Activated naive CD8-positive, alpha-beta T cell treated with anti-CD3 and anti-CD28 coated beads, Interleukin-2, amount 50 U/mL, for 24 hours (primary cell): ENCODE measurements at regions not wholly inside any gene's neighbourhood (a gene's known extent, or its start where the extent isn't known, plus 50 kb on each side); places are given as distances from the start of the nearest gene placed in this dataset.

Experiments used
- ATAC-seq: fragments of 150-1000 bp; cut with Tn5 transposase; one replicate; pipeline ENCODE4 v1.10.0; 2021
- DNase-seq: peaks from one replicate; pipeline ENCODE4 v3.0.0; 2021
- H3K27ac Mint-ChIP-seq: one replicate; pipeline ENCODE4 v1.8.0; 2021; ENCODE audit warnings: mild to moderate bottlenecking, mixed read lengths
- H3K27me3 Mint-ChIP-seq: one replicate; pipeline ENCODE4 v1.8.0; 2021; ENCODE audit warnings: mixed read lengths
- H3K36me3 Mint-ChIP-seq: one replicate; pipeline ENCODE4 v1.8.0; 2021; ENCODE audit warnings: low read depth, mixed read lengths
- H3K4me1 Mint-ChIP-seq: one replicate; pipeline ENCODE4 v1.8.0; 2021; ENCODE audit warnings: mixed read lengths
- H3K4me3 Mint-ChIP-seq: one replicate; pipeline ENCODE4 v1.8.0; 2021; ENCODE audit warnings: mild to moderate bottlenecking, moderate library complexity, mixed read lengths
- H3K9me3 Mint-ChIP-seq: one replicate; pipeline ENCODE4 v1.8.0; 2021; ENCODE audit warnings: mixed read lengths

DNA sequence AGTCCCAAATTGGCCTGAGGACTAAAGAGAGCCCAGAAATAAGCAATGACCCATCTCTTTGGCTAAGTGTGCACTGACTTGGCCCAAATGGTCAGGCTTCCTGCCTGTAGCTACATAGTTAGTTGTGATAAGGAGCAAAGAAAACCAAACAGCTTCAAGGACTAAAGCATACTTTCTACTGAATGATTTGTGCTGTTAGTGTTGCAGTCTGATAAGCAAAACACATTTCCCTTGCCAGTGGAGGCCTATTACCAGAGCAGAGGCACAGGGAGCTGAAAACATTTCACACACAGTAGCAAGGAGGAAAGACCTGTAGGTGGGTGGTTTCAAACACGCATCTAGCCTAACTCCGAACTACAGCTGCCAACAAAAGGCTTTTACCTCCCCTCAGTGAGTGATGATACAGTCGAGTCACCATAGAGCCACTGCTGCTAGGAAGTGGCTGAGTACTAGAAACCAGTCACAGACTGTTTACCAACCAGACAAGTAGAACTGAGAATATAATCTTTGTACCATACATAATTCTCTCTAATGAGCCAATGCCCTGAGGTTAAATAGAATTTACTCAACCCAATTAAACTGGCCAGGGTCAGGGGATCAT is 222.3 kb upstream of the THBS1 start:
- no peak overlapping the region for H3K27ac Mint-ChIP-seq
- no peaks in the 10 kb centered on the region for H3K36me3 Mint-ChIP-seq
- ATAC-seq (no peak), DNase-seq (no peak)
- no peaks in the 10 kb centered on the region for H3K4me1 Mint-ChIP-seq
- H3K4me3 Mint-ChIP-seq = no peak overlapping the region
- H3K27me3 Mint-ChIP-seq = peaks cover 2% of the 10 kb centered on the region
- H3K9me3 Mint-ChIP-seq = peaks cover 3% of the 10 kb centered on the region

DNA sequence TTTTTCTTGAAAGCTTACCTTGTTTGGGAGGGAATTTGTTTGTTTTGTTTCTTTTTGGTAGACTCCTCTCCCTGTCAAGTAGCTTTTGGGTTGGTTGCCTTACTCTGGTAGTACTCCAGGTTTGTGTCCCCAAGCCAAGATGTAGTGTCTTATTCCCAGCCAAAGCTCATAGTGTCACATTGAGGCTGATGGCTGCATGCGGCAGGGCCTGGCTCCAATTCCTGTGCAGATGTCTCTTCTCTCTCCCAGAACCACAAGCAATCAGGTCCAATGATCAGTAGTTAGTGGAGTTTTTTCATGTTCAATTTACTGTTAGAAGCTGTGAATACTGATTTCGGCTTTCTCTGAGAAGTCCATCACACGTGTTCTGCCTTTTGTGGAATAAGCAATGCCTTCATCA is 221.1 kb upstream of the THBS1 start:
- no peak for DNase-seq
- Mint-ChIP-seq H3K4me3 (no peak overlapping the region), H3K27ac (no peak overlapping the region), H3K9me3 (peaks cover 3% of the 10 kb centered on the region), H3K36me3 (no peaks in the 10 kb centered on the region), H3K4me1 (no peaks in the 10 kb centered on the region), H3K27me3 (peaks cover 2% of the 10 kb centered on the region)
- no peak for ATAC-seq

- ATAC-seq = no peak
- H3K27ac Mint-ChIP-seq = no peak overlapping the region
- H3K36me3 Mint-ChIP-seq = no peaks in the 10 kb centered on the region
- H3K27me3 Mint-ChIP-seq = peaks cover 2% of the 10 kb centered on the region
- H3K9me3 Mint-ChIP-seq = peaks cover 3% of the 10 kb centered on the region
- no peak for DNase-seq
- H3K4me3 Mint-ChIP-seq = no peak overlapping the region
- no peaks in the 10 kb centered on the region for H3K4me1 Mint-ChIP-seq
These were observed 220.4 kb upstream of the THBS1 start for GRCh38 chr15:39360452-39360851.

DNA sequence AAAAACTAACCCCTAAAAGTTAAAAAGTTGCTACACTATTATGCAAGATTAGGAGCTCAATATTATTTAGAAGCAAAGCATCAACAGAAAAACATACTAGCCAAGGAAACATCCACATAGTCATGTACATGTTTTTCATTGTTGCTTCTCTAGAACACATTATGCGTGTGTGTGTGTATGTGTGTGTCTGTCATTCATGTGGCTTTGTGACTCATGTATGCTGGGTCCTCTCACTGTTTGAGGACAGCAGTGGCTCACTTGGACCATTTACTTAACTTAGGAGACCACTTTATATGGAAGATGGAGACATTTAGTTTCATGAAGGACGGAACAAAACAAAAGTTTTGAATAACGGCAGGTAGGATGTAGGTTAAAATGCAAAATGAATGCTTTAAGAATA is 219.4 kb upstream of the THBS1 start:
- H3K4me1 Mint-ChIP-seq = no peaks in the 10 kb centered on the region
- DNase-seq (no peak), ATAC-seq (no peak)
- H3K9me3 Mint-ChIP-seq = peaks cover 3% of the 10 kb centered on the region
- H3K27me3 Mint-ChIP-seq = peaks cover 2% of the 10 kb centered on the region
- H3K27ac Mint-ChIP-seq = no peak overlapping the region
- H3K4me3 Mint-ChIP-seq = no peak overlapping the region
- no peaks in the 10 kb centered on the region for H3K36me3 Mint-ChIP-seq

- DNase-seq (no peak), ATAC-seq (no peak)
- no peak overlapping the region for H3K4me3 Mint-ChIP-seq
- H3K4me1 Mint-ChIP-seq = no peaks in the 10 kb centered on the region
- peaks cover 3% of the 10 kb centered on the region for H3K9me3 Mint-ChIP-seq
- H3K36me3 Mint-ChIP-seq = no peaks in the 10 kb centered on the region
- no peak overlapping the region for H3K27ac Mint-ChIP-seq
- H3K27me3 Mint-ChIP-seq = peaks cover 2% of the 10 kb centered on the region
These were observed 217.9 kb upstream of the THBS1 start for GRCh38 chr15:39362821-39363561.

GRCh38 chr15:39363761-39364586 is 216.9 kb upstream of the THBS1 start:
- Mint-ChIP-seq H3K36me3 (no peaks in the 10 kb centered on the region), H3K9me3 (peaks cover 7% of the 10 kb centered on the region), H3K4me3 (no peak overlapping the region), H3K27ac (no peak overlapping the region), H3K4me1 (no peaks in the 10 kb centered on the region), H3K27me3 (peaks cover 2% of the 10 kb centered on the region)
- ATAC-seq = no peak
- no peak for DNase-seq

GRCh38 chr15:39364721-39365120 is 216.2 kb upstream of the THBS1 start:
- Mint-ChIP-seq H3K36me3 (no peaks in the 10 kb centered on the region), H3K4me3 (no peak overlapping the region), H3K27me3 (peaks cover 2% of the 10 kb centered on the region), H3K9me3 (peaks cover 8% of the 10 kb centered on the region), H3K4me1 (no peaks in the 10 kb centered on the region), H3K27ac (no peak overlapping the region)
- no peak for ATAC-seq
- DNase-seq = no peak

GRCh38 chr15:39365161-39365560 is 215.7 kb upstream of the THBS1 start:
- H3K27ac Mint-ChIP-seq = no peak overlapping the region
- no peaks in the 10 kb centered on the region for H3K4me1 Mint-ChIP-seq
- H3K27me3 Mint-ChIP-seq = peaks cover 2% of the 10 kb centered on the region
- peaks cover 1% of the 10 kb centered on the region for H3K36me3 Mint-ChIP-seq
- no peak for ATAC-seq
- DNase-seq = no peak
- H3K9me3 Mint-ChIP-seq = peaks cover 8% of the 10 kb centered on the region
- H3K4me3 Mint-ChIP-seq = no peak overlapping the region

DNA sequence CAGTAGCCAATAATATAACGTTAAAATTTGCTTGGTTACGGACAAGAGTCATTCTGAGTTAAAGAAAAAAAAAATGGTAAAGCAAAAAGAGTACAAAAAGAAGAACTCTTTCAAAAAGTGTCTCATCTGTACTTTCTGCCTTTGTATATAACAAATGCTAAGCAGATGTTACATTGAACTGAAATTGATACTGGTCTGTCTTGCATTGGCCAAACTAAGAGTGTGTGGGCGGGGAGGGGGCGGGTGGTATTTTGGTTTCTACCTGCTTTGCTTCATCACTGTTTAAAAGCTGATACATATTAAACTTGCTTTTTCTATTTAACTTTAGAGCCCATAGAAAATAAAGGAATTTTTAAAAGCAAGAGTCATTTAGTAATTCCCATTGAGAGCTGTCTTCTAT is 215.0 kb upstream of the THBS1 start:
- DNase-seq (no peak), ATAC-seq (no peak)
- Mint-ChIP-seq H3K36me3 (peaks cover 3% of the 10 kb centered on the region), H3K27ac (no peak overlapping the region), H3K9me3 (peaks cover 8% of the 10 kb centered on the region), H3K4me1 (no peaks in the 10 kb centered on the region), H3K4me3 (no peak overlapping the region), H3K27me3 (peaks cover 2% of the 10 kb centered on the region)

DNA sequence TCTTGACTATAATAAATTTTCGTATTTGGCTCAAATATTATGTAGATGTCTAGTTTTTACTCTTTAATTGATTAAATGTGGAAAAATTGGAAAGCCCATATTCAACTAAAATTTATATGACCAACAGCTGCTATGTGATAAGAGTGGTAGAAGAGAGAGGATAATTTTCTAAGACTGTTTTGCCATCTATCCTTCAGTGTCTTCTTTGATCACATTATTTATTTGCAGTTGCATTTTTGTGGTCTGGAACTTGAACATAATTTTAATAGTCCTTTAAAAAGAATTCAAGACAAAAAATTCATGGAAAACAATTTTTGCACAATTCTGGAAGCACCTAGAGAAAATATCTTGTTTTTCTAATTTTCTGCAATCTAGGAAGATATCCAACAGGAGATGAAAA is 213.3 kb upstream of the THBS1 start:
- Mint-ChIP-seq H3K4me3 (no peak overlapping the region), H3K27me3 (peaks cover 2% of the 10 kb centered on the region), H3K4me1 (no peaks in the 10 kb centered on the region), H3K27ac (no peak overlapping the region), H3K9me3 (peaks cover 16% of the 10 kb centered on the region), H3K36me3 (peaks cover 7% of the 10 kb centered on the region)
- DNase-seq = no peak
- ATAC-seq = no peak

DNA sequence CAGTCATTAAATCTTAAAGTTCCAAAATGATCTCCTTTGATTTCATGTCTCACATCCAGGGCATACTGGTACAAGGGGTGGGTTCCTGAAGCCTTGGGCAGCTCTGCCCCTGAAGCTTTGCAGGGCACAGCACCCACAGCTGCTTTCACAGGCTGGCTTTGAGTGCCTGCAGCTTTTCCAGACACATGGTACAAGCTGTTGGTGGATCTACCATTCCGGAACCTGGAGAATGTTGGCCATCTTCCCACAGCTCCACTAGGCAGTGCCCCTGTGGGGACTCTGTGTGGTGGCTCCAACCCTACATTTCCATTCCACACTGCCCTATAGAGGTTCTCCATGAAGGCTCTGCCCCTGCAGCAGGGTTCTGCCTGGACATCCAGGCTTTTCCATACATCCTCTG is 211.1 kb upstream of the THBS1 start:
- ATAC-seq = no peak
- Mint-ChIP-seq H3K9me3 (peaks cover 20% of the 10 kb centered on the region), H3K27ac (no peak overlapping the region), H3K4me3 (no peak overlapping the region), H3K4me1 (no peaks in the 10 kb centered on the region), H3K27me3 (peaks cover 3% of the 10 kb centered on the region), H3K36me3 (peaks cover 7% of the 10 kb centered on the region)
- no peak for DNase-seq

DNA sequence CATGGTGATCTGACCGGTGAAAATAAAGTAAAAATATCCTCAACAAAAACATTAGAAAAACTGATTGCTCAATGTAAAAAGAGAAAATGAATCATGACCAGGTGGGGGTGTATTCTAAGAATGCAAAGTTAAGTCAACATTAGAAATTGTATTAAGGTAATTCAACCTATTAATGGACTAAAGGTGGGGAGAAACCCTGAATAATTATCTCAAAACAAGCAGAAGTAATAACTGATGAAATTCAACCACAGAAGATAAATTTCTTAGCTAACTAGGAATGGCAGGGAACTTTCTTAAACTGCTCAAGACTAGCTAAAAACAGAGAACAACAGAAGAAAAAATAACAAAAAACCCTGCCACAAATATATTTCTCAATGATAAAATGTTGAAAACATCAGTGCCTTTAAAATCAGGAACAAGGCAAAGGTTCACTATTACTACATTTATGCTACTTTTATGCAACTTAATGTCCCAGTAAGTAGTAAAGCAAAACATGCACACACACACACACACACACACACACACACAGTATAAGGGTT is 204.4 kb upstream of the THBS1 start:
- Mint-ChIP-seq H3K4me3 (no peak overlapping the region), H3K9me3 (peaks cover 14% of the 10 kb centered on the region), H3K27ac (no peak overlapping the region), H3K36me3 (peaks cover 4% of the 10 kb centered on the region), H3K27me3 (peaks cover 4% of the 10 kb centered on the region), H3K4me1 (no peaks in the 10 kb centered on the region)
- ATAC-seq = no peak
- no peak for DNase-seq

DNA sequence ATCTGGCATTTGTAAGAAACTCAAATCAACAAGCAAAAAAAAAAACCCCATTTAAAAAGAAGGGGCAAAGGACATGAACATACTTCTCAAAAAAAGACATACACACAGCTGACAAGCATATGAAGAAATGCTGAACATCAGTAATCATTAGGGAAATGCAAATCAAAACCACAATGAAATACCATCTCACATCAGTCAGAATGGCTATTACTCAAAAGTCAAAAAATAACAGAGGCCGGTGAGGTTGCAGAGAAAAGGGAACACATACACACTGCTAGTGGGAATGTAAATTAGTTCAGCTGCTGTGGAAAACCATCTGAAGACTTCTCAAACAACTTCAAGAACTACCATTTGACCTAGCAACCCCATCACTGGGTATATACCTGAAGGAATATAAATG is 199.4 kb upstream of the THBS1 start:
- Mint-ChIP-seq H3K27ac (no peak overlapping the region), H3K9me3 (no peaks in the 10 kb centered on the region), H3K4me3 (no peak overlapping the region), H3K36me3 (no peaks in the 10 kb centered on the region), H3K4me1 (no peaks in the 10 kb centered on the region), H3K27me3 (no peaks in the 10 kb centered on the region)
- ATAC-seq (no peak), DNase-seq (no peak)

DNA sequence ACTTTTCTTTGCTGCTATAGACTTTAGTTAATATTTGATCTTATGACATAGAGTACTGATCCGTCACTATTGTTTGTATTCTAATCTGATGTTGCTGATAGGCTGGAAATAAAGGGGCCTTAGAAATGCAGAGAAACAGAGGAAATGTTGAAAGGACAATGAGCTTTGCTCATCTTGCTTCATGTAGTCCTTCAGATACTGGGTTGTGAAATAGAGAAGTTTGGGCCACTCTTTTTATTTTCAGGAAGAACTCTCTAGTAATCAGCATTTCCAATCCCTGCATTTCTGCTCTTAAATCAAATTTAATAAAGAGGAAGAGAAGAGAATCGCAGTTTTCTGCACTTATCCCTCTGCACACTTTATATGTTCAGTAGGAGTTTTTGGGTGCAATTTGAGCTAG is 192.8 kb upstream of the THBS1 start:
- no peaks in the 10 kb centered on the region for H3K9me3 Mint-ChIP-seq
- H3K4me3 Mint-ChIP-seq = no peak overlapping the region
- no peaks in the 10 kb centered on the region for H3K4me1 Mint-ChIP-seq
- H3K27ac Mint-ChIP-seq = no peak overlapping the region
- H3K27me3 Mint-ChIP-seq = peaks cover 6% of the 10 kb centered on the region
- DNase-seq = no peak
- no peaks in the 10 kb centered on the region for H3K36me3 Mint-ChIP-seq
- ATAC-seq = no peak

- H3K9me3 Mint-ChIP-seq = no peaks in the 10 kb centered on the region
- DNase-seq (no peak), ATAC-seq (no peak)
- H3K27me3 Mint-ChIP-seq = peaks cover 11% of the 10 kb centered on the region
- no peak overlapping the region for H3K4me3 Mint-ChIP-seq
- H3K36me3 Mint-ChIP-seq = no peaks in the 10 kb centered on the region
- H3K4me1 Mint-ChIP-seq = no peaks in the 10 kb centered on the region
- H3K27ac Mint-ChIP-seq = no peak overlapping the region
These were observed 189.6 kb upstream of the THBS1 start for GRCh38 chr15:39391230-39391629.
